Type B pancreatic cell (in vitro differentiated cells): ENCODE measurements at regions not wholly inside any gene's neighbourhood (a gene's known extent, or its start where the extent isn't known, plus 50 kb on each side); places are given as distances from the start of the nearest gene placed in this dataset.

Experiments used
- DNase-seq: peaks from one replicate; pipeline ENCODE4 v3.0.0; 2021; ENCODE audit warnings: mixed read lengths; ENCODE audit not compliant: unreplicated experiment; ENCODE audit errors: extremely low spot score
- H3K27ac Mint-ChIP-seq: 2 replicates; pipeline ENCODE4 v1.8.0; 2021; ENCODE audit warnings: mild to moderate bottlenecking, mixed read lengths
- H3K27me3 Mint-ChIP-seq: 2 replicates; pipeline ENCODE4 v1.8.0; 2021; ENCODE audit warnings: mixed read lengths
- H3K36me3 Mint-ChIP-seq: 2 replicates; pipeline ENCODE4 v1.8.0; 2021; ENCODE audit warnings: mixed read lengths
- H3K4me1 Mint-ChIP-seq: one replicate; pipeline ENCODE4 v1.8.0; 2021; ENCODE audit warnings: mixed read lengths; ENCODE audit not compliant: unreplicated experiment
- H3K4me3 Mint-ChIP-seq: 2 replicates; pipeline ENCODE4 v1.8.0; 2021; ENCODE audit warnings: mild to moderate bottlenecking, mixed read lengths
- H3K9me3 Mint-ChIP-seq: 2 replicates; pipeline ENCODE4 v1.8.0; 2021; ENCODE audit warnings: mixed read lengths
- CTCF ChIP-seq: fragments of 200-600 bp; sonication (generic); conservative IDR thresholded peaks from 2 replicates; pipeline ENCODE4 v1.5.0; 2021; ENCODE audit warnings: antibody characterized with exemption, mild to moderate bottlenecking

GRCh38 chr14:86305058-86305457, 775.1 kb downstream of the FLRT2 start:
- Mint-ChIP-seq H3K4me3 (no peak overlapping the region), H3K36me3 (no peaks in the 10 kb centered on the region), H3K27ac (no peak overlapping the region), H3K27me3 (no peaks in the 10 kb centered on the region), H3K4me1 (no peaks in the 10 kb centered on the region), H3K9me3 (peaks cover 5% of the 10 kb centered on the region)
- TF ChIP-seq CTCF = no peak
- DNase-seq = no peak

- no peak for DNase-seq
- Mint-ChIP-seq H3K4me1 (peaks cover 8% of the 10 kb centered on the region), H3K27me3 (no peaks in the 10 kb centered on the region), H3K4me3 (no peak overlapping the region), H3K36me3 (no peaks in the 10 kb centered on the region), H3K9me3 (no peaks in the 10 kb centered on the region), H3K27ac (no peak overlapping the region)
- no peak for TF ChIP-seq CTCF
Measured at GRCh38 chr14:86299994-86300393, 770.0 kb downstream of the FLRT2 start.

- H3K27me3 Mint-ChIP-seq = no peaks in the 10 kb centered on the region
- H3K9me3 Mint-ChIP-seq = no peaks in the 10 kb centered on the region
- no peak overlapping the region for H3K27ac Mint-ChIP-seq
- TF ChIP-seq CTCF = no peak
- no peaks in the 10 kb centered on the region for H3K36me3 Mint-ChIP-seq
- H3K4me3 Mint-ChIP-seq = no peak overlapping the region
- peaks cover 8% of the 10 kb centered on the region for H3K4me1 Mint-ChIP-seq
- no peak for DNase-seq
Measured at GRCh38 chr14:86296173-86296572, 766.2 kb downstream of the FLRT2 start.

- TF ChIP-seq CTCF = no peak
- H3K4me3 Mint-ChIP-seq = no peak overlapping the region
- H3K36me3 Mint-ChIP-seq = no peaks in the 10 kb centered on the region
- no peaks in the 10 kb centered on the region for H3K4me1 Mint-ChIP-seq
- DNase-seq = no peak
- H3K9me3 Mint-ChIP-seq = no peaks in the 10 kb centered on the region
- no peak overlapping the region for H3K27ac Mint-ChIP-seq
- no peaks in the 10 kb centered on the region for H3K27me3 Mint-ChIP-seq
Measured at GRCh38 chr14:86288336-86288735, 758.4 kb downstream of the FLRT2 start.

GRCh38 chr14:86279405-86279804, 749.5 kb downstream of the FLRT2 start:
- Mint-ChIP-seq H3K36me3 (no peaks in the 10 kb centered on the region), H3K27ac (no peak overlapping the region), H3K4me1 (no peaks in the 10 kb centered on the region), H3K9me3 (peaks cover 14% of the 10 kb centered on the region), H3K27me3 (no peaks in the 10 kb centered on the region), H3K4me3 (no peak overlapping the region)
- no peak for DNase-seq
- no peak for TF ChIP-seq CTCF

GRCh38 chr14:86257973-86258372, 728.0 kb downstream of the FLRT2 start:
- Mint-ChIP-seq H3K36me3 (no peaks in the 10 kb centered on the region), H3K4me1 (no peaks in the 10 kb centered on the region), H3K27me3 (no peaks in the 10 kb centered on the region), H3K4me3 (no peak overlapping the region), H3K9me3 (no peaks in the 10 kb centered on the region), H3K27ac (no peak overlapping the region)
- TF ChIP-seq CTCF = no peak
- no peak for DNase-seq
